Parathyroid adenoma (tissue), 2 donors: ENCODE measurements at regions not wholly inside any gene's neighbourhood (a gene's known extent, or its start where the extent isn't known, plus 50 kb on each side); places are given as distances from the start of the nearest gene placed in this dataset.
"Not testable (repeated sequence)": the region's sequence is repeated elsewhere in the genome, so short reads cannot be mapped to it uniquely, and the experiment has no call there.

Source experiments
- H2AFZ ChIP-seq: fragments of 300-600 bp; sonication (generic); one replicate; pipeline ENCODE4 v1.7.0; 2017; ENCODE audit warnings: antibody characterized with exemption, mild to moderate bottlenecking
- H3K27ac ChIP-seq: fragments of 300-600 bp; sonication (generic); one replicate; pipeline ENCODE4 v1.7.0; 2017
- H3K27me3 ChIP-seq: fragments of 300-600 bp; sonication (generic); one replicate; pipeline ENCODE4 v1.7.0; 2017; ENCODE audit warnings: low read length; ENCODE audit not compliant: control insufficient read depth, insufficient read depth
- H3K36me3 ChIP-seq: fragments of 300-600 bp; sonication (generic); one replicate; pipeline ENCODE4 v1.7.0; 2017; ENCODE audit warnings: low read length; ENCODE audit not compliant: control insufficient read depth, insufficient read depth
- H3K4me1 ChIP-seq: fragments of 300-600 bp; sonication (generic); one replicate; pipeline ENCODE4 v1.7.0; 2017; ENCODE audit warnings: control low read depth
- H3K4me2 ChIP-seq: fragments of 300-600 bp; sonication (generic); one replicate; pipeline ENCODE4 v1.7.0; 2017; ENCODE audit warnings: low read length
- H3K4me3 ChIP-seq: fragments of 300-600 bp; sonication (generic); one replicate; pipeline ENCODE4 v1.7.0; 2017; ENCODE audit warnings: low read depth, low read length
- H3K79me2 ChIP-seq: fragments of 300-600 bp; sonication (generic); one replicate; pipeline ENCODE4 v1.7.0; 2017; ENCODE audit warnings: control low read depth
- H3K9ac ChIP-seq: fragments of 300-600 bp; sonication (generic); one replicate; pipeline ENCODE4 v1.7.0; 2017; ENCODE audit warnings: mild to moderate bottlenecking
- H3K9me3 ChIP-seq: fragments of 300-600 bp; sonication (generic); one replicate; pipeline ENCODE4 v1.7.0; 2017; ENCODE audit warnings: low read length; ENCODE audit not compliant: control insufficient read depth
- TF ChIP-seq, protein P1 (sequence below): fragments of 300-600 bp; sonication (generic); IDR thresholded peaks from one replicate; pipeline ENCODE4 v1.7.0; 2017; ENCODE audit warnings: antibody characterized with exemption, mild to moderate bottlenecking
- donor health status: primary hyperparathyroidism.

DNA sequence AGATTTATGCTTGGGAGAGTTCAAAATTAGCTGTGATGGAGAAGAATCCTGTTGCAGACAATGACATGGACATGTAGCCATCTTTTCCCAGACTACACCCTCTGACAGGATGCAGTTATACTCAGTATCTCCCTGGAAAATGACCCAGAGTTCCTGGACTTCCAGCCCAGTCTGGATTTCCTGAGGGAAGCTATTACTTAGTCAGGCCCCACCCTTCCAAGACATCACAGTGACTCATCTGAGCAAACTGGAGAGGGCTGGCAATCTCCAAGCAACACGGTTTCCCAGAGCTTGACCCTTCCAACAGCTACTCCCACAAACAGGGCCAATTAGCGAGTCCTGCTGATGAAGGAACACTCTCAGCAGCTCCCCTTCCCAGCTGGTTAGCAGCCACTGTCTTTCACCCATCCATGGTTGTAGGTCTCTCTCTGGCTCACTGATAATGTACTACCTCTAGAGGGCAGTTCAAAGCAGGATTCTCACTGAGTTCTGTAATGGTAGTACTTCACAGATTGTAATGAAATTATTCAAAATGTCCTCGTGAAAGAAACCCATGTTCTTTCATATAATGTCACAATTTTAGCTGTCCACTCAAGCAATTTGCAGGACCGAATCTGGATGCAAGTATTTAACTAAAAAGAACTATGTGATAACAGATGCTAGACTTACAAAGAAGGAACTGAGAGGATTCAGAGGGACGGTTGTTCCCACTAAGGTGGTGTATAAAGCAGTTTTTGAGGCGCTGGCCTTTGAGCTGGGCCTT, 110.2 kb downstream of the MDH1 start:
- Histone ChIP-seq H3K36me3 (no peaks in the 10 kb centered on the region), H3K4me3 (no peak overlapping the region), H3K4me2 (no peak overlapping the region), H3K9me3 (no peaks in the 10 kb centered on the region), H3K79me2 (no peaks in the 10 kb centered on the region), H2AFZ (peak overlapping the region; percentile 33), H3K27ac (no peak overlapping the region), H3K27me3 (no peaks in the 10 kb centered on the region), H3K4me1 (no peaks in the 10 kb centered on the region), H3K9ac (no peak overlapping the region)
- TF ChIP-seq, protein P1, sequence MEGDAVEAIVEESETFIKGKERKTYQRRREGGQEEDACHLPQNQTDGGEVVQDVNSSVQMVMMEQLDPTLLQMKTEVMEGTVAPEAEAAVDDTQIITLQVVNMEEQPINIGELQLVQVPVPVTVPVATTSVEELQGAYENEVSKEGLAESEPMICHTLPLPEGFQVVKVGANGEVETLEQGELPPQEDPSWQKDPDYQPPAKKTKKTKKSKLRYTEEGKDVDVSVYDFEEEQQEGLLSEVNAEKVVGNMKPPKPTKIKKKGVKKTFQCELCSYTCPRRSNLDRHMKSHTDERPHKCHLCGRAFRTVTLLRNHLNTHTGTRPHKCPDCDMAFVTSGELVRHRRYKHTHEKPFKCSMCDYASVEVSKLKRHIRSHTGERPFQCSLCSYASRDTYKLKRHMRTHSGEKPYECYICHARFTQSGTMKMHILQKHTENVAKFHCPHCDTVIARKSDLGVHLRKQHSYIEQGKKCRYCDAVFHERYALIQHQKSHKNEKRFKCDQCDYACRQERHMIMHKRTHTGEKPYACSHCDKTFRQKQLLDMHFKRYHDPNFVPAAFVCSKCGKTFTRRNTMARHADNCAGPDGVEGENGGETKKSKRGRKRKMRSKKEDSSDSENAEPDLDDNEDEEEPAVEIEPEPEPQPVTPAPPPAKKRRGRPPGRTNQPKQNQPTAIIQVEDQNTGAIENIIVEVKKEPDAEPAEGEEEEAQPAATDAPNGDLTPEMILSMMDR: peak; percentile 52

DNA sequence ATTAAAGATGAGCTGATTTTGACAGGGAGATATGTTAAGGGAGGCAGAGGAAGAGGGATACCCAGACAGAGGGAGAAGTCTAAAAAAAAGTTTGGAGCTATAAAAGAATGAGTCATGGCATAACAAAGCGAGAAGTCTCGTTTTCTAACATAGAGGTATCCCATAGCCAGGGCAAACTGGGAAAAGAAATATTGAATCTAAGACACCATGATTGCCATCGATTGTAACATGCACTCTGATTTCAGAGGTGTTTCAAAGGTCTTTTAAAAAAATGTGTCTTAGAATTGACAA, 110.7 kb downstream of the MDH1 start:
- Histone ChIP-seq H3K27ac (no peak overlapping the region), H3K4me2 (no peak overlapping the region), H2AFZ (no peak overlapping the region), H3K36me3 (no peaks in the 10 kb centered on the region), H3K27me3 (no peaks in the 10 kb centered on the region), H3K4me3 (no peak overlapping the region), H3K9ac (no peak overlapping the region), H3K4me1 (no peaks in the 10 kb centered on the region), H3K9me3 (no peaks in the 10 kb centered on the region), H3K79me2 (no peaks in the 10 kb centered on the region)
- TF ChIP-seq, protein P1: no peak

DNA sequence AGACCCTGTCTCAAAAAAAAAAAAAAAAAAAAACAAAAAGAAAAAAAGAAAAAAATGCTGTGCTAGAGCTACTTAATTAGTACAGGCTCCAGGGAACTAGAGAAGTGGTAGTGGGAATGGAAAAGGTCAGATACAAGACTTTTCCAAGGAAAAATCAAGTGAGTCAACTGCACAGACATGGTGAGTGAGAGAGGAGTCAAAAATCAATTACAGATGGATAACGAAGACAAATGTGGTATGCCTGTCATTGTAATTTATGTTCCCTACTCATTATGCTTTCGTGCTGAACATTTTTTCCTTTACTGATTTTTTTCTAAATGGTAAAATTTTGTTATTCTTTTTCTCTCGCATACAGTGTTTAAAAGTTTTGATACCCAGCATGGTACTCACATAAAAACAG, 111.5 kb downstream of the MDH1 start:
- Histone ChIP-seq H2AFZ (no peak overlapping the region), H3K9ac (no peak overlapping the region), H3K4me3 (no peak overlapping the region), H3K36me3 (no peaks in the 10 kb centered on the region), H3K27me3 (no peaks in the 10 kb centered on the region), H3K9me3 (no peaks in the 10 kb centered on the region), H3K79me2 (no peaks in the 10 kb centered on the region), H3K4me2 (no peak overlapping the region), H3K27ac (no peak overlapping the region), H3K4me1 (no peaks in the 10 kb centered on the region)
- TF ChIP-seq, protein P1: no peak

DNA sequence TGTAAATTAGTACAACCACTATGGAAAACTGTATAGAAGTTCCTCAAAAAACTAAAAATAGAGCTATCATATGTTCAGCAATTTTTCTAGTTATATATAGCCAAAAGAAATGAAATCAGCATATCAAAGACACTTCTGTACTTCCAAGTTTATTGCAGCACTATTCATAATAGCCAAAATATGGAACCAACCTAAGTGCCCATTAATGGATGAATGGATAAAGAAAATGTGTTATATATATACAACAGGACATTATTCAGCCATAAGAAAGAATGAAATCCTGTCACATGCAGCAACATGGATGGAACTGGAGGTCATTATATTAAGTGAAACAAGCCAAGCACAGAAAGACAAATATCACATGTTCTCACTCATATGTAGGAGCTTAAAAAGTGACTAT, 112.6 kb downstream of the MDH1 start:
- no peak overlapping the region for H3K4me3 ChIP-seq
- no peaks in the 10 kb centered on the region for H3K36me3 ChIP-seq
- TF ChIP-seq, protein P1: no peak

DNA sequence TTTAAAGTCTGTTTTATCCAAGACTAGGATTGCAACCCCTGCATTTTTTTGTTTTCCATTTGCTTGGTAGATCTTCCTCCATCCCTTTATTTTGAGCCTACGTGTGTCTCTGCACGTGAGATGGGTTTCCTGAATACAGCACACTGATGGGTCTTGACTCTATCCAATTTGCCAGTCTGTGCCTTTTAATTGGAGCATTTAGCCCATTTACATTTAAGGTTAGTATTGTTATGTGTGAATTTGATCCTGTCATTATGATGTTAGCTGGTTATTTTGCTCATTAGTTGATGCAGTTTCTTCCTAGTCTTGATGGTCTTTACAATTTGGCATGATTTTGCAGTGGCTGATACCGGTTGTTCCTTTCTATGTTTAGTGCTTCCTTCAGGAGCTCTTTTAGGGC, 117.3 kb downstream of the MDH1 start:
- not testable (repeated sequence) for H3K4me1 ChIP-seq, H3K79me2 ChIP-seq, H3K27me3 ChIP-seq, H2AFZ ChIP-seq, H3K4me3 ChIP-seq, H3K36me3 ChIP-seq, H3K4me2 ChIP-seq, H3K27ac ChIP-seq, H3K9me3 ChIP-seq, H3K9ac ChIP-seq

More for the DNA sequence above, 112.6 kb downstream of the MDH1 start:
- no peak overlapping the region for H3K4me2 ChIP-seq
- no peak overlapping the region for H3K9ac ChIP-seq
- no peaks in the 10 kb centered on the region for H3K4me1 ChIP-seq
- H3K27me3 ChIP-seq: no peaks in the 10 kb centered on the region
- no peak overlapping the region for H2AFZ ChIP-seq
- H3K27ac ChIP-seq: no peak overlapping the region
- H3K9me3 ChIP-seq: no peaks in the 10 kb centered on the region
- H3K79me2 ChIP-seq: no peaks in the 10 kb centered on the region
